ENCODE measurements at regions not wholly inside any gene's neighbourhood (a gene's known extent, or its start where the extent isn't known, plus 50 kb on each side); places are given as distances from the start of the nearest gene placed in this dataset.

DNA sequence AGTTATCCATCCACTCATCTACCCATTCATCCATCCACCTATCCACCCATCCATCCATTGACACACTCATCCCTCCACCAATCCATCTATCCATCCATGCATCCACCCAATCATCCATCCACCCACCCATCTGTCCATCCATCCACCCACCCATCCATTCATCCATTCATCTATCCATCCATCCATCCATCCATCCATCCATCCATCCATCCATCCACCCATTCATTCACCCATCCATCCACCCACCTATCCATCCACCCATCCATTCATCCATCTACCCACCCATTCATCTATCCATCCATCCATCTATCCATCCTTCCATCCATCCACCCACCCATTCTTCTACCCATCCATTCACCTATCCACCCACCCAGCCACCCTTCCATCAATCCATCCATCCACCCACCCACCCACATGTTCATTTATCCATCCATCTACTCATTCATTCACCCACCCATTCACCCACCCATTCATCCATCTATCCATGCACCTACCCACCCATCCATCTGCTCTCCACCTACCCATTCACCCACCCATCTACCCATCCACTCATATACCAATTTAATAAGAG, 193.8 kb upstream of the ARID2 start:
- H3K9me2 ChIP-seq (ENCODE audit: low read depth, low read length): no peaks in the 10 kb centered on the region
- H3K36me3 ChIP-seq (ENCODE audit: insufficient read depth, low read length): no peaks in the 10 kb centered on the region
- H2AFZ ChIP-seq (ENCODE audit: low read length): no peak overlapping the region
- no peaks in the 10 kb centered on the region for H4K20me1 ChIP-seq (ENCODE audit: insufficient read depth, low read length)
- TF ChIP-seq EZH2 (IDR thresholded peaks at IDR 0.05; ENCODE audit: borderline replicate concordance, low read length): no peak
- TF ChIP-seq, protein P1, sequence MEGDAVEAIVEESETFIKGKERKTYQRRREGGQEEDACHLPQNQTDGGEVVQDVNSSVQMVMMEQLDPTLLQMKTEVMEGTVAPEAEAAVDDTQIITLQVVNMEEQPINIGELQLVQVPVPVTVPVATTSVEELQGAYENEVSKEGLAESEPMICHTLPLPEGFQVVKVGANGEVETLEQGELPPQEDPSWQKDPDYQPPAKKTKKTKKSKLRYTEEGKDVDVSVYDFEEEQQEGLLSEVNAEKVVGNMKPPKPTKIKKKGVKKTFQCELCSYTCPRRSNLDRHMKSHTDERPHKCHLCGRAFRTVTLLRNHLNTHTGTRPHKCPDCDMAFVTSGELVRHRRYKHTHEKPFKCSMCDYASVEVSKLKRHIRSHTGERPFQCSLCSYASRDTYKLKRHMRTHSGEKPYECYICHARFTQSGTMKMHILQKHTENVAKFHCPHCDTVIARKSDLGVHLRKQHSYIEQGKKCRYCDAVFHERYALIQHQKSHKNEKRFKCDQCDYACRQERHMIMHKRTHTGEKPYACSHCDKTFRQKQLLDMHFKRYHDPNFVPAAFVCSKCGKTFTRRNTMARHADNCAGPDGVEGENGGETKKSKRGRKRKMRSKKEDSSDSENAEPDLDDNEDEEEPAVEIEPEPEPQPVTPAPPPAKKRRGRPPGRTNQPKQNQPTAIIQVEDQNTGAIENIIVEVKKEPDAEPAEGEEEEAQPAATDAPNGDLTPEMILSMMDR (IDR thresholded peaks at IDR 0.05; ENCODE audit: low read length): no peak
- H3K79me2 ChIP-seq (ENCODE audit: insufficient read depth, low read length): no peaks in the 10 kb centered on the region
- H3K9ac ChIP-seq (ENCODE audit: low read length): no peak overlapping the region
- H3K4me2 ChIP-seq (ENCODE audit: low read length): no peak overlapping the region
- no peaks in the 10 kb centered on the region for H3K27me3 ChIP-seq (ENCODE audit: insufficient read depth, low read length)
- no peaks in the 10 kb centered on the region for H3F3A ChIP-seq (ENCODE audit: insufficient read depth, low read length)
- no peaks in the 10 kb centered on the region for H3K4me1 ChIP-seq (ENCODE audit: insufficient read depth, low read length, severe bottlenecking)
- H3K27ac ChIP-seq (ENCODE audit: low read depth, low read length, poor library complexity, severe bottlenecking): no peak overlapping the region
- H3K9me3 ChIP-seq (ENCODE audit: low read length): no peaks in the 10 kb centered on the region
- no peak overlapping the region for H3K4me3 ChIP-seq (ENCODE audit: low read depth, low read length, poor library complexity, severe bottlenecking)

GRCh38 chr12:45536284-45536683, 193.2 kb upstream of the ARID2 start:
- Histone ChIP-seq H3K4me3 (ENCODE audit: low read depth, low read length, poor library complexity, severe bottlenecking) (no peak overlapping the region), H3K36me3 (ENCODE audit: insufficient read depth, low read length) (no peaks in the 10 kb centered on the region), H3K4me1 (ENCODE audit: insufficient read depth, low read length, severe bottlenecking) (no peaks in the 10 kb centered on the region), H3F3A (ENCODE audit: insufficient read depth, low read length) (no peaks in the 10 kb centered on the region), H3K27ac (ENCODE audit: low read depth, low read length, poor library complexity, severe bottlenecking) (no peak overlapping the region), H3K9me2 (ENCODE audit: low read depth, low read length) (no peaks in the 10 kb centered on the region), H3K79me2 (ENCODE audit: insufficient read depth, low read length) (no peaks in the 10 kb centered on the region), H3K27me3 (ENCODE audit: insufficient read depth, low read length) (no peaks in the 10 kb centered on the region), H3K9me3 (ENCODE audit: low read length) (no peaks in the 10 kb centered on the region), H3K4me2 (ENCODE audit: low read length) (no peak overlapping the region), H3K9ac (ENCODE audit: low read length) (no peak overlapping the region), H2AFZ (ENCODE audit: low read length) (no peak overlapping the region), H4K20me1 (ENCODE audit: insufficient read depth, low read length) (no peaks in the 10 kb centered on the region)
- TF ChIP-seq, protein P1 (IDR thresholded peaks at IDR 0.05; ENCODE audit: low read length): no peak

- H4K20me1 ChIP-seq (ENCODE audit: insufficient read depth, low read length): no peaks in the 10 kb centered on the region
- no peak overlapping the region for H2AFZ ChIP-seq (ENCODE audit: low read length)
- no peak overlapping the region for H3K4me2 ChIP-seq (ENCODE audit: low read length)
- TF ChIP-seq EZH2 (IDR thresholded peaks at IDR 0.05; ENCODE audit: borderline replicate concordance, low read length): no peak
- H3K9ac ChIP-seq (ENCODE audit: low read length): no peak overlapping the region
- H3K27ac ChIP-seq (ENCODE audit: low read depth, low read length, poor library complexity, severe bottlenecking): no peak overlapping the region
- H3K4me1 ChIP-seq (ENCODE audit: insufficient read depth, low read length, severe bottlenecking): no peaks in the 10 kb centered on the region
- no peaks in the 10 kb centered on the region for H3K79me2 ChIP-seq (ENCODE audit: insufficient read depth, low read length)
- H3F3A ChIP-seq (ENCODE audit: insufficient read depth, low read length): no peaks in the 10 kb centered on the region
- no peaks in the 10 kb centered on the region for H3K9me2 ChIP-seq (ENCODE audit: low read depth, low read length)
- H3K4me3 ChIP-seq (ENCODE audit: low read depth, low read length, poor library complexity, severe bottlenecking): no peak overlapping the region
- no peaks in the 10 kb centered on the region; the same call in 1 of the 2 replicates for H3K27me3 ChIP-seq (ENCODE audit: insufficient read depth, low read length)
- H3K36me3 ChIP-seq (ENCODE audit: insufficient read depth, low read length): no peaks in the 10 kb centered on the region
- no peaks in the 10 kb centered on the region for H3K9me3 ChIP-seq (ENCODE audit: low read length)
Observed at GRCh38 chr12:45540661-45541341, 188.7 kb upstream of the ARID2 start.

GRCh38 chr12:45543887-45544286, 185.6 kb upstream of the ARID2 start:
- Histone ChIP-seq H4K20me1 (ENCODE audit: insufficient read depth, low read length) (no peaks in the 10 kb centered on the region), H3K4me1 (ENCODE audit: insufficient read depth, low read length, severe bottlenecking) (no peaks in the 10 kb centered on the region), H3K36me3 (ENCODE audit: insufficient read depth, low read length) (no peaks in the 10 kb centered on the region), H3K79me2 (ENCODE audit: insufficient read depth, low read length) (no peaks in the 10 kb centered on the region), H2AFZ (ENCODE audit: low read length) (no peak overlapping the region), H3K9me3 (ENCODE audit: low read length) (no peaks in the 10 kb centered on the region), H3K27ac (ENCODE audit: low read depth, low read length, poor library complexity, severe bottlenecking) (no peak overlapping the region), H3F3A (ENCODE audit: insufficient read depth, low read length) (no peaks in the 10 kb centered on the region), H3K27me3 (ENCODE audit: insufficient read depth, low read length) (no peaks in the 10 kb centered on the region; the same call in 1 of the 2 replicates), H3K9me2 (ENCODE audit: low read depth, low read length) (no peaks in the 10 kb centered on the region), H3K9ac (ENCODE audit: low read length) (no peak overlapping the region), H3K4me2 (ENCODE audit: low read length) (no peak overlapping the region), H3K4me3 (ENCODE audit: low read depth, low read length, poor library complexity, severe bottlenecking) (no peak overlapping the region)
- TF ChIP-seq EZH2 (IDR thresholded peaks at IDR 0.05; ENCODE audit: borderline replicate concordance, low read length): no peak
- TF ChIP-seq, protein P1 (IDR thresholded peaks at IDR 0.05; ENCODE audit: low read length): peak; percentile 76
